ENCODE measurements at regions not wholly inside any gene's neighbourhood (a gene's known extent, or its start where the extent isn't known, plus 50 kb on each side); places are given as distances from the start of the nearest gene placed in this dataset.

GRCh38 chr3:17846466-17846865, 104.0 kb upstream of the TBC1D5 start:
- TF ChIP-seq CTCF (IDR thresholded peaks at IDR 0.05; ENCODE audit: control extremely low read depth in 1 of 3, insufficient read depth in 1 of 3, low read depth in 1 of 3, low read length in 3 of 3) (no peak), POLR2AphosphoS5 (IDR thresholded peaks at IDR 0.05; ENCODE audit: low read depth, low read length) (no peak), MAX (IDR thresholded peaks at IDR 0.05) (no peak), EZH2 (IDR thresholded peaks at IDR 0.05; ENCODE audit: low read depth, low read length, severe bottlenecking) (no peak), RXRA (IDR thresholded peaks at IDR 0.05; ENCODE audit: insufficient read depth, low read depth, low read length) (no peak)

All from H1 (cell line).